Neural cell (in vitro differentiated cells): ENCODE measurements at regions not wholly inside any gene's neighbourhood (a gene's known extent, or its start where the extent isn't known, plus 50 kb on each side); places are given as distances from the start of the nearest gene placed in this dataset.

ENCODE experiments used
- H2AFZ ChIP-seq: fragments of 200-600, 300-800 bp; sonication (generic), shearing (Covaris generic); 2 replicates; pipeline ENCODE4 v1.6.0; 2014; ENCODE audit warnings: low read depth, mild to moderate bottlenecking, antibody characterized with exemption, low read length, moderate library complexity
- H3F3A ChIP-seq: fragments of 200-600 bp; shearing (Covaris generic); 2 replicates; pipeline ENCODE4 v1.6.1; 2016; ENCODE audit warnings: mild to moderate bottlenecking, moderate library complexity, mixed read lengths, antibody characterized with exemption, low read length; ENCODE audit not compliant: insufficient read depth, poor library complexity, severe bottlenecking
- H3K27ac ChIP-seq: fragments of 200-600, 300-800 bp; sonication (generic), shearing (Covaris generic); 2 replicates; pipeline ENCODE4 v1.5.1; 2014; ENCODE audit warnings: mild to moderate bottlenecking, low read length, moderate library complexity
- H3K27me3 ChIP-seq: fragments of 300-800, 200-600 bp; sonication (generic), shearing (Covaris generic); 2 replicates; pipeline ENCODE4 v1.6.0; 2014; ENCODE audit warnings: mild to moderate bottlenecking, low read depth, low read length, moderate library complexity; ENCODE audit not compliant: insufficient read depth
- H3K36me3 ChIP-seq: fragments of 300-800, 200-600 bp; sonication (generic), shearing (Covaris generic); 2 replicates; pipeline ENCODE4 v1.5.1; 2014; ENCODE audit warnings: mild to moderate bottlenecking, antibody characterized with exemption, low read length, moderate library complexity; ENCODE audit not compliant: insufficient read depth
- H3K4me2 ChIP-seq: fragments of 300-800, 200-600 bp; sonication (generic), shearing (Covaris generic); 2 replicates; pipeline ENCODE4 v1.6.0; 2014; ENCODE audit warnings: mild to moderate bottlenecking, low read length
- H3K4me3 ChIP-seq: fragments of 300-800, 200-600 bp; sonication (generic), shearing (Covaris generic); 2 replicates; pipeline ENCODE4 v1.5.1; 2014; ENCODE audit warnings: mild to moderate bottlenecking, low read length, moderate library complexity
- H3K79me2 ChIP-seq: fragments of 200-600 bp; shearing (Covaris generic); replicated peaks from 2 replicates; pipeline ENCODE4 v1.6.0; 2014; ENCODE audit warnings: mild to moderate bottlenecking, low read length, moderate library complexity; ENCODE audit not compliant: insufficient read depth
- H3K9ac ChIP-seq: fragments of 300-800, 200-600 bp; sonication (generic), shearing (Covaris generic); 2 replicates; pipeline ENCODE4 v1.6.1; 2016; ENCODE audit warnings: mild to moderate bottlenecking, low read length, mixed read lengths
- H3K9me2 ChIP-seq: fragments of 200-600 bp; shearing (Covaris generic); 2 replicates; pipeline ENCODE4 v1.6.1; 2016; ENCODE audit warnings: mild to moderate bottlenecking, low read length, mixed read lengths; ENCODE audit not compliant: insufficient read depth
- H3K9me3 ChIP-seq: fragments of 200-600, 300-800 bp; sonication (generic), shearing (Covaris generic); 2 replicates; pipeline ENCODE4 v1.6.1; 2016; ENCODE audit warnings: mild to moderate bottlenecking, mixed run types, low read length, moderate library complexity, mixed read lengths
- H4K20me1 ChIP-seq: fragments of 200-600 bp; shearing (Covaris generic); 2 replicates; pipeline ENCODE4 v1.6.1; 2016; ENCODE audit warnings: mild to moderate bottlenecking, mixed run types; ENCODE audit not compliant: insufficient read depth
- CTCF ChIP-seq: fragments of 450-650 bp; IDR thresholded peaks from 2 replicates; pipeline ENCODE4 v1.5.1; 2014; ENCODE audit warnings: antibody characterized with exemption, mild to moderate bottlenecking, moderate library complexity; ENCODE audit not compliant: poor library complexity, severe bottlenecking
- EP300 ChIP-seq: fragments of 450-650 bp; conservative IDR thresholded peaks from 2 replicates; pipeline ENCODE4 v1.6.1; 2014; ENCODE audit warnings: antibody characterized with exemption, mild to moderate bottlenecking, moderate library complexity; ENCODE audit not compliant: poor library complexity, severe bottlenecking
- EZH2 ChIP-seq: fragments of 200-600, 300-800 bp; shearing (Covaris generic), sonication (generic); IDR thresholded peaks from 2 replicates; pipeline ENCODE4 v1.6.1; 2014; ENCODE audit warnings: antibody characterized with exemption, low read length, borderline replicate concordance, mild to moderate bottlenecking; ENCODE audit not compliant: insufficient read depth, poor library complexity, severe bottlenecking
- MXI1 ChIP-seq: fragments of 450-650 bp; conservative IDR thresholded peaks from 2 replicates; pipeline ENCODE4 v1.6.1; 2014; ENCODE audit warnings: antibody characterized with exemption, mild to moderate bottlenecking; ENCODE audit not compliant: poor library complexity, severe bottlenecking
- POLR2AphosphoS5 ChIP-seq: IDR thresholded peaks from 2 replicates; pipeline ENCODE4 v1.6.1; 2012
- RAD21 ChIP-seq: fragments of 450-650 bp; conservative IDR thresholded peaks from 2 replicates; pipeline ENCODE4 v1.6.1; 2014; ENCODE audit warnings: antibody characterized with exemption, mild to moderate bottlenecking, moderate library complexity
- REST ChIP-seq: IDR thresholded peaks from 2 replicates; pipeline ENCODE4 v1.6.1; 2012; ENCODE audit warnings: borderline replicate concordance
- SMC3 ChIP-seq: fragments of 450-650 bp; conservative IDR thresholded peaks from 2 replicates; pipeline ENCODE4 v1.6.1; 2014; ENCODE audit warnings: antibody characterized with exemption, mild to moderate bottlenecking, moderate library complexity; ENCODE audit not compliant: poor library complexity
- TAF1 ChIP-seq: IDR thresholded peaks from 2 replicates; pipeline ENCODE4 v1.6.1; 2012; ENCODE audit warnings: low read depth

GRCh38 chr6:169078399-169079145, 175.1 kb downstream of the THBS2 start:
- no peak overlapping the region for H3K9ac ChIP-seq
- H3K27me3 ChIP-seq = no peaks in the 10 kb centered on the region
- H3K36me3 ChIP-seq = no peaks in the 10 kb centered on the region
- H3K4me3 ChIP-seq = no peak overlapping the region
- H3K79me2 ChIP-seq = no peaks in the 10 kb centered on the region
- no peak overlapping the region for H2AFZ ChIP-seq
- no peak overlapping the region for H3K27ac ChIP-seq
- H4K20me1 ChIP-seq = no peaks in the 10 kb centered on the region
- H3K9me2 ChIP-seq = no peaks in the 10 kb centered on the region
- TF ChIP-seq MXI1 (no peak), EP300 (no peak), POLR2AphosphoS5 (no peak), TAF1 (no peak), REST (no peak), EZH2 (no peak), RAD21 (no peak), CTCF (no peak), SMC3 (no peak)
- H3K9me3 ChIP-seq = no peaks in the 10 kb centered on the region
- no peaks in the 10 kb centered on the region for H3F3A ChIP-seq
- no peak overlapping the region for H3K4me2 ChIP-seq

GRCh38 chr6:169075915-169076654, 177.6 kb downstream of the THBS2 start:
- Histone ChIP-seq H3K27ac (no peak overlapping the region), H3K4me3 (no peak overlapping the region), H4K20me1 (no peaks in the 10 kb centered on the region), H3K27me3 (no peaks in the 10 kb centered on the region), H3K79me2 (no peaks in the 10 kb centered on the region), H3F3A (no peaks in the 10 kb centered on the region), H3K9ac (no peak overlapping the region), H3K9me2 (no peaks in the 10 kb centered on the region), H2AFZ (no peak overlapping the region), H3K9me3 (no peaks in the 10 kb centered on the region), H3K36me3 (no peaks in the 10 kb centered on the region), H3K4me2 (no peak overlapping the region)
- no peak for TF ChIP-seq TAF1
- no peak for TF ChIP-seq MXI1
- TF ChIP-seq SMC3 = no peak
- no peak for TF ChIP-seq EZH2
